Inflammatory macrophage (primary cell): ENCODE measurements at regions not wholly inside any gene's neighbourhood (a gene's known extent, or its start where the extent isn't known, plus 50 kb on each side); places are given as distances from the start of the nearest gene placed in this dataset.

Experiments
- DNase-seq, 2 donors: peaks; one replicate each; pipeline ENCODE4 v3.0.0-alpha.2; 2020 to 2022

- DNase-seq: no peak
Measured at GRCh38 chr5:23579566-23579965, 72.2 kb downstream of the PRDM9 start.

DNA sequence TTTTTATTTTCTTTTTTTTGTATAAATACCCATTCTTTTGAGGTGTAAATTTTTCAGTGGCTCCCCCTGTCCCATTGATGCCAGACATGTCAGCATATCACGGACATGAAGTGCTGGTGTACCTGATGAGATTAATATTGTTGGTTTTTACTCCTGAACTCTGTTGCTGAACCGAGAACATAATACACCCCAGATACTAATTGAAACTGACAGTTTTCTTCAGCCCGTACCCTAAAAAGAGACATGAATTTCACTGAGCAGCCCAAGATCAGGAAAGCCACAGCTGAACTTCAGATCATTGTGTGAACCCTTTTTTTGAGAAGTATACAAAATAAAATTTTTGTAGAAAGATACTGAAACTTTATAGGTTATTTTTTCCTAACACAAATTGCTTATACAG lies 75.7 kb downstream of the PRDM9 start:
- no peak for DNase-seq

DNA sequence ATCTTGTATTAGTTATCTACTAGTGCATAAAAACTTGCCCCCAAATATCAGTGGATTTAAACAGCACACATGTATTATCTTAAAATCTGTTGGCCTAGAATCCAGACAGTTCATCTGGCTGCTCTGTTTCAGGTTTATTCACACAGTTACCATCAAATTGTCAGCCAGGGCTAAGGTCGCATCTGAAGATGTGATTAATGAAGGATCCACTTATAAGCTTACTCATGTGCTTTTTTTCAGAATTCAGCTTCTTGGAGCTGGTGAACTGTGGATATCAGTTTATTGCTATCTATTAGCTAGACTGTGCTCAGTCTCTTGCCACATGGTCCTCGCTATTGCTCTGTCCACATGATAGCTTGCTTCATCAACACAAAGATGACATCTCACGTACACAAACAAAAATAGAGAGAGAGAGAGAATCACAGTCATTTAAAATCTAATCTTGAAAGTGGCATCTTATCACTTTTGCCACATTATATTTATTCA lies 81.5 kb downstream of the PRDM9 start:
- no peak for DNase-seq

- no peak for DNase-seq
Measured at GRCh38 chr5:23591250-23591649, 83.8 kb downstream of the PRDM9 start.

GRCh38 chr5:23606927-23607326 lies 99.5 kb downstream of the PRDM9 start:
- no peak for DNase-seq

DNA sequence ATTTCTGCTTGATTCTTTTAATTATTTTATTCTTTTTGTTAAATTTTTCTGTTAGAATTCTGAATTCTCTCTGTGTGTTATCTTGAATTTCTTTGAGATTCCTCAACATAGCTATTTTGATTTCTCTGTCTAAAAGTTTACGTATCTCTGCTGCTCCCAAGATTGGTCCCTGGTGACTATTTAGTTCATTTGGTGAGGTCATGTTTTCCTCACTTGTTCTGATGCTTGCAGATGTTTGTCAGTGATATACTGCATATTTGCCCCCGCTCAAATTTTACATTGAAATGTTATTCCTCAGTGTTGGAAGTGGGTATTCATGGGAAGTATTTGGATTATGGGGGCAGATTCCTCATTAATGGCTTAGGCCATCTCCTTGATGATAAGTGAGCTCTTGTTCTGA lies 105.3 kb downstream of the PRDM9 start:
- DNase-seq: no peak

- DNase-seq: no peak
Measured at GRCh38 chr5:23613566-23613965, 106.2 kb downstream of the PRDM9 start.

- DNase-seq: no peak
Measured at GRCh38 chr5:23614422-23614821, 107.0 kb downstream of the PRDM9 start.

- no peak for DNase-seq
Measured at GRCh38 chr5:23626961-23627360, 119.6 kb downstream of the PRDM9 start.

- no peak for DNase-seq
Measured at GRCh38 chr5:23627976-23628375, 120.6 kb downstream of the PRDM9 start.

DNA sequence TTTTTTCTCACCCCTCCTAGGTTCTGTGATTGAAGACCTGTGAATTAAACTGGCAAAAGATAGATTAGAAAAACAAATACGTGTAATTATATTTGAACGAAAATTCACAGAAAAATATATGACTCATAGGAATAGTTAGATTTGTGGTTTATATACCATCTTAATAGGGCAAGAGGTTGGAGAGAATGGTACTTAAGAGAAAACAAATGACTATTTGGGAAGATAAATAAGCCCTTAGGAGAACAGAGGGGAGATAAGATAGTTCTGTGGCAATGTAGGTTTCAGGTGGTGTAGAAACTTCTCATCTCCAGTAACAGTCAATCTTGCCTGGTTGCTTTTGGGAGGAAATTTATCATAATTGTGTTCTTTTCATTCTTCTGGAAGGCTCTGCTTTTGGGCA lies 122.0 kb downstream of the PRDM9 start:
- no peak for DNase-seq

GRCh38 chr5:23631302-23632045 lies 124.1 kb downstream of the PRDM9 start:
- DNase-seq: no peak

- no peak for DNase-seq
Measured at GRCh38 chr5:23635938-23636337, 128.5 kb downstream of the PRDM9 start.

GRCh38 chr5:23639326-23639725 lies 131.9 kb downstream of the PRDM9 start:
- DNase-seq: no peak

DNA sequence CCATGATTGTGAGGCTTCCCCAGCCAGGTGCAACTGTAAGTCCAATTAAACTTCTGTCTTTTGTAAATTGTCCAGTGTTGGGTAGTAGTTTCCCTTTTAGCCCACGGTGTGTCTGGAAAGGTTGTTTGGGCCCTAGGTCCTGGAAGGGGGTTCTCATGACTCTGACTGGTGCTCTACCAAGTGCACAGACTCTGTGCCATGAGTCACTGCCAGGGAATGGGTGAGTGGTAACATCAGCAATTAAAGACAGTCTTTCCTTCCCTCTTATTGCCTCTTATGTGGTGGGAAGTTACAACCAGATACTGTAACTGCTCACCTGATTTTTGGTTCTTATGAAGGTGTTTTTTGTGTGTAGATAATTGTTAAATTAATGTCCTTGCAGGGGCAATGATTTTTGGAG lies 141.2 kb downstream of the PRDM9 start:
- no peak for DNase-seq

GRCh38 chr5:23649594-23649993 lies 142.2 kb downstream of the PRDM9 start:
- no peak for DNase-seq

GRCh38 chr5:23655674-23656073 lies 148.3 kb downstream of the PRDM9 start:
- no peak for DNase-seq

DNA sequence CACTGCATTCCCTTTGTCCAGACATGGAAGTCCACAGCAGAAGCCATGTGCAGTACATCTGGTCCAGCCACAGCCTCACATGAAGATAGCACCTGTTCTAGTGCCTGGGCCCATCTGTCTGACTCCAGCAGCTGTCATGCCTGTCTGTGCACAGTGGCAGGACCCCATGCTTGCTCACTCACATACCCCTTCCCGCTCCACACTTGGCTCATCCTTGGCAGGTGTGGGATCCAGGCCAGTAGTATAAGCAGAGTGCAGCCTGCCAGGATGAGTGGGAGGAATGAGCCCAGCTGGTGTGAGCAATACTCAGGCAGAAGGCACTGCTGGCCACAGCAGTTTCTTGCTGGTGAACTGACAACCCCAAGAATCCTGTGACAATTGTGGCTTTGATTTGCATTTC lies 168.0 kb downstream of the PRDM9 start:
- no peak for DNase-seq

- no peak for DNase-seq
Measured at GRCh38 chr5:23677996-23678395, 170.6 kb downstream of the PRDM9 start.

- DNase-seq: no peak
Measured at GRCh38 chr5:23684103-23684502, 176.7 kb downstream of the PRDM9 start.

GRCh38 chr5:23703940-23704855 lies 196.8 kb downstream of the PRDM9 start:
- no peak for DNase-seq

DNA sequence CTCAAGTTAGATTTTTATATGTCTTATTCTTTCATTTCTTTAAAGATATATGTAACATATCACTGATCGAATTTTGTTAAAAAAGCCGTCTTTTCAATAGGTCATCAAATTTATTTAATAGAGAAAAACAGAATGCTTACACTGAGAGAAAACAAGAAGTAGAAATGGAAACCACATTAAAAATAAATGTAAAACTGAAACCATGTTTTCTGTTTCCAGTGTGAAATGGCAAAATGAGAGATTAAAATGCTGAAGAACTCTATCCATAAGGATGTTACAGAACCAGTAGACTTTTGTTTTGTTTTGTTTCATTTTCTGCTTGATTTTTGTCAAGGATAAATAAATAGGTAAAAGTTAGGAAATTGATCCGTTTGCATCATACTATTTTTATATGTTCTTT lies 210.1 kb downstream of the PRDM9 start:
- DNase-seq: no peak

DNA sequence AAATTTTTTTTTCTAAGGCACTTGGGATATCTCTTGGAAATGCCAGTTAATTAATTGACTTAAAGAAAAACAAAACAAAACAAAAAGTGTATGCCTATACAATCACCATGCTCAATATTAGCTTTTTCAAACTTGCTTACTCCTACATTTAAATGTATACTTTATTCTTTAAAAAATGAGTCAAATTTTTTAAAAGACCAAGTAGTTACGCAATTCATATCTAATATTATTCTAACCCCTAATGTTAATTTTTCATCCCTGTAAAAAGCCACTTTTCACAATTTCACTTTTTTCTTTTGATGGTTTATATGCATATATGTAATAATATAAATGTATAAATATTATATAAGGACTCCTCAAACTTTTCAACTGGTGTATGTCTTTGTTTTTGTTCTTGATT lies 211.2 kb downstream of the PRDM9 start:
- DNase-seq: no peak

DNA sequence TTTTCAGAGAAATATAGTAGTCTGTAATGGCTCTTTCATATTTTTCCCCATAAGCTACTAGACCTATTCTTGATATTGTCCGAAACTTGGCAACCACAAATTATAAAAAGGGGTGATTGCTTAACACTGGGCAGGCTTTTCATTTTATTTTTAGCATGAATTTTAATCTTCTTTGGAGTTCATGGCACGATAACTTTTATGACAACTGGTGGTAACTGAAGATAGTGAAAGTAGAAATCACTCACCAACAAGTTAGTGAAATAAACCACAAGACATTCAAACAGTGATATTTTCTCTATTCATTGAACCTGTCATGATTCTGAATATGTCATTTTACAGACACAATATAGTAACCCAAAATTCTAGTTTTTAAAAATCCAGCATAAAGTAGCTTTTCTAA lies 213.9 kb downstream of the PRDM9 start:
- no peak for DNase-seq
